ENCODE measurements at regions not wholly inside any gene's neighbourhood (a gene's known extent, or its start where the extent isn't known, plus 50 kb on each side); places are given as distances from the start of the nearest gene placed in this dataset.

DNA sequence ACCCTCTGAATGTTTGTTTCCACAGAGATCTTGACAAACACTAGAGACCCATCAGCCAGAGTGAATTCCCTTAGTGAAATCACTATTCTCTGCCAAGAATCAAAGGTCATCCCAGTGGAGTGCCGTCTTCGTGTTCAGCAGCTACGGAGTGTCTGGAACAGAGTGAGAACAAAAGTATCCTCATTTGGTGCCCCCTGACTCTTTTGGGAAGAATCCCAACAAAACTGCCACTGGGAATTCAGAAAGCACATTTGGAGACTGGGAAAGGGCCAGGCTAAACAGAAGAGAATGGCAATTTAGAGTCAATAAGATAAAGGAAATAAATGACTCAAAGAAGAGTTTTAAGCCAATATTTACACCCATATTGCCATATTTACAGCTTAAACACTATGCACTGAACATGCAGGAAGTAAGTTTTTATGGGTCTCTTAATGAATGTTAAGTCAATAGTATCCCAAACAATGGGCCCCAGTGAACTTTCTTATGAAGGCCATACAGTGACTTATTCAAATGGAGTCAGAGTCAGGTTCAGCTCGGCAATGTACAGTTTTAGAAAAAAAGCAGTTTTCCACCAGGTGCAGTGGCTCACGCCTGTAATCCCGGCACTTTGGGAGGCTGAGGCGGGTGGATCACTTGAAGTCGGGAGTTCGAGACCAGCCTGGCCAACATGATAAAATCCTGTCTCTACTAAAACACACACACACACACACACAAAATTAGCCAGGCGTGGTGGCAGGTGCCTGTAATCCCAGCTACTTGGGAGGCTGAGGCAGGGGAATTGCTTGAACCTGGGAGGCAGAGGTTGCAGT, 392.6 kb downstream of the KLF5 start:
- no TSS peak for BruUV-seq (replicated peaks)
- no peak overlapping the region for H3K4me3 ChIP-seq (replicated peaks in 1 of 2; ENCODE audit: low read depth in 1 of 2, low read length in 2 of 2)

DNA sequence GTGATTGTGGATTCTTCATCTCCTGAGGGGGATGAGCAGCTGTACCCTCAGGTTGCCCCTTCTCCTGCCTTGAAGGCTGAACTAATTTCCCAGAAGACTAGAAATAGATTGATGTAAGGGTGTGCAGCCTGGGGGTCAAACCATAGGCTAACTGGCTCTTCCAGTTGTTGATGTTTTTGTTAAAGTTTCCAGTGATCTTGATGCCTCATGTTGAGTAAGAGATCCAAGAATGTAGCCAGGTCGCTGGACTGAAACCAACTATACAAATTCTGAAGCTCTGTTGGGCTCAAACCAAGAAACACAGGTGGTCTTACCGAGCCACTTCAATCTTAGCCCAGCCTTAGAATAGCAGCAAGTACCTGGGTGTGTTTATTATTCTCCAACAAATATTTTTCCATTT, 391.8 kb downstream of the KLF5 start:
- ATAC-seq (no peak), DNase-seq (ENCODE audit: low read depth, low spot score) (no peak)
- Histone ChIP-seq H3K27me3 (ENCODE audit: insufficient read depth, low read length) (no peaks in the 10 kb centered on the region), H3K4me3 (replicated peaks in 1 of 2; ENCODE audit: low read depth in 1 of 2, low read length in 2 of 2) (no peak overlapping the region), H3K4me1 (ENCODE audit: control insufficient read depth in 1 of 2, insufficient read depth in 2 of 2, low read length in 2 of 2) (no peaks in the 10 kb centered on the region), H3K9me3 (ENCODE audit: control insufficient read depth in 1 of 2, insufficient read depth in 1 of 2, low read depth in 1 of 2, low read length in 2 of 2) (no peaks in the 10 kb centered on the region), H3K9me2 (ENCODE audit: insufficient read depth) (no peaks in the 10 kb centered on the region), H3K4me2 (ENCODE audit: low read length) (no peak overlapping the region), H3K27ac (ENCODE audit: low read depth, low read length) (no peak overlapping the region), H4K20me1 (ENCODE audit: insufficient read depth) (no peaks in the 10 kb centered on the region), H3K79me2 (ENCODE audit: insufficient read depth, low read length) (no peaks in the 10 kb centered on the region), H2AFZ (ENCODE audit: low read depth, low read length, poor library complexity, severe bottlenecking) (no peak overlapping the region), H3K9ac (ENCODE audit: low read length) (no peak overlapping the region), H3K36me3 (ENCODE audit: control insufficient read depth in 1 of 2, insufficient read depth in 2 of 2, low read length in 2 of 2) (no peaks in the 10 kb centered on the region)
- POLR2A ChIA-PET, result no interaction called here
- RAD21 ChIA-PET (ENCODE audit: low non-redundant PET in 1 of 2, low total read pairs in 2 of 2, uncharacterized antibody in 2 of 2, unreplicated experiment in 2 of 2), result no interaction called here
- TF ChIP-seq CBX3 (IDR thresholded peaks at IDR 0.05; ENCODE audit: low read depth) (no peak), RAD21 (IDR thresholded peaks at IDR 0.05; ENCODE audit: low read depth) (no peak), SIN3A (IDR thresholded peaks at IDR 0.05; ENCODE audit: low read depth) (no peak), SRF (IDR thresholded peaks at IDR 0.05; ENCODE audit: low read depth) (no peak), ZNF274 (IDR thresholded peaks at IDR 0.05; ENCODE audit: low read depth, low read length) (no peak)
- TF ChIP-seq, protein P1, sequence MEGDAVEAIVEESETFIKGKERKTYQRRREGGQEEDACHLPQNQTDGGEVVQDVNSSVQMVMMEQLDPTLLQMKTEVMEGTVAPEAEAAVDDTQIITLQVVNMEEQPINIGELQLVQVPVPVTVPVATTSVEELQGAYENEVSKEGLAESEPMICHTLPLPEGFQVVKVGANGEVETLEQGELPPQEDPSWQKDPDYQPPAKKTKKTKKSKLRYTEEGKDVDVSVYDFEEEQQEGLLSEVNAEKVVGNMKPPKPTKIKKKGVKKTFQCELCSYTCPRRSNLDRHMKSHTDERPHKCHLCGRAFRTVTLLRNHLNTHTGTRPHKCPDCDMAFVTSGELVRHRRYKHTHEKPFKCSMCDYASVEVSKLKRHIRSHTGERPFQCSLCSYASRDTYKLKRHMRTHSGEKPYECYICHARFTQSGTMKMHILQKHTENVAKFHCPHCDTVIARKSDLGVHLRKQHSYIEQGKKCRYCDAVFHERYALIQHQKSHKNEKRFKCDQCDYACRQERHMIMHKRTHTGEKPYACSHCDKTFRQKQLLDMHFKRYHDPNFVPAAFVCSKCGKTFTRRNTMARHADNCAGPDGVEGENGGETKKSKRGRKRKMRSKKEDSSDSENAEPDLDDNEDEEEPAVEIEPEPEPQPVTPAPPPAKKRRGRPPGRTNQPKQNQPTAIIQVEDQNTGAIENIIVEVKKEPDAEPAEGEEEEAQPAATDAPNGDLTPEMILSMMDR (IDR thresholded peaks at IDR 0.05 in 2 of 3, conservative IDR thresholded peaks at IDR 0.05 in 1 of 3; ENCODE audit: borderline replicate concordance in 1 of 3, insufficient read depth in 1 of 3, low read depth in 2 of 3, low read length in 2 of 3), result no peak
- TF ChIP-seq, protein P2, sequence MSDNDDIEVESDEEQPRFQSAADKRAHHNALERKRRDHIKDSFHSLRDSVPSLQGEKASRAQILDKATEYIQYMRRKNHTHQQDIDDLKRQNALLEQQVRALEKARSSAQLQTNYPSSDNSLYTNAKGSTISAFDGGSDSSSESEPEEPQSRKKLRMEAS (IDR thresholded peaks at IDR 0.05), result no peak
- BruUV-seq (replicated peaks), result no TSS peak
- intact Hi-C loops (cut with micrococcal nuclease), result no loop called here
- CTCF ChIA-PET, result no interaction called here

More for the DNA sequence above, 392.6 kb downstream of the KLF5 start:
- Histone ChIP-seq H3K27me3 (ENCODE audit: insufficient read depth, low read length) (no peaks in the 10 kb centered on the region), H3K79me2 (ENCODE audit: insufficient read depth, low read length) (no peaks in the 10 kb centered on the region), H2AFZ (ENCODE audit: low read depth, low read length, poor library complexity, severe bottlenecking) (no peak overlapping the region), H3K4me2 (ENCODE audit: low read length) (no peak overlapping the region), H3K9ac (ENCODE audit: low read length) (no peak overlapping the region), H4K20me1 (ENCODE audit: insufficient read depth) (no peaks in the 10 kb centered on the region), H3K9me3 (ENCODE audit: control insufficient read depth in 1 of 2, insufficient read depth in 1 of 2, low read depth in 1 of 2, low read length in 2 of 2) (no peaks in the 10 kb centered on the region), H3K4me1 (ENCODE audit: control insufficient read depth in 1 of 2, insufficient read depth in 2 of 2, low read length in 2 of 2) (no peaks in the 10 kb centered on the region), H3K9me2 (ENCODE audit: insufficient read depth) (no peaks in the 10 kb centered on the region), H3K36me3 (ENCODE audit: control insufficient read depth in 1 of 2, insufficient read depth in 2 of 2, low read length in 2 of 2) (no peaks in the 10 kb centered on the region), H3K27ac (ENCODE audit: low read depth, low read length) (no peak overlapping the region)
- no peak for ATAC-seq
- intact Hi-C loops (cut with micrococcal nuclease), result no loop called here
- DNase-seq (ENCODE audit: low read depth, low spot score), result no peak
- CTCF ChIA-PET, result no interaction called here
- POLR2A ChIA-PET, result no interaction called here
- TF ChIP-seq EZH2phosphoT487 (IDR thresholded peaks at IDR 0.05; ENCODE audit: borderline replicate concordance) (no peak), POLR2A (IDR thresholded peaks at IDR 0.05; ENCODE audit: borderline replicate concordance, extremely low read depth, insufficient read depth, insufficient read length) (no peak)
- RAD21 ChIA-PET (ENCODE audit: low non-redundant PET in 1 of 2, low total read pairs in 2 of 2, uncharacterized antibody in 2 of 2, unreplicated experiment in 2 of 2), result no interaction called here

Measured in HCT116 (cell line).